ENCODE measurements at regions not wholly inside any gene's neighbourhood (a gene's known extent, or its start where the extent isn't known, plus 50 kb on each side); places are given as distances from the start of the nearest gene placed in this dataset.

DNA sequence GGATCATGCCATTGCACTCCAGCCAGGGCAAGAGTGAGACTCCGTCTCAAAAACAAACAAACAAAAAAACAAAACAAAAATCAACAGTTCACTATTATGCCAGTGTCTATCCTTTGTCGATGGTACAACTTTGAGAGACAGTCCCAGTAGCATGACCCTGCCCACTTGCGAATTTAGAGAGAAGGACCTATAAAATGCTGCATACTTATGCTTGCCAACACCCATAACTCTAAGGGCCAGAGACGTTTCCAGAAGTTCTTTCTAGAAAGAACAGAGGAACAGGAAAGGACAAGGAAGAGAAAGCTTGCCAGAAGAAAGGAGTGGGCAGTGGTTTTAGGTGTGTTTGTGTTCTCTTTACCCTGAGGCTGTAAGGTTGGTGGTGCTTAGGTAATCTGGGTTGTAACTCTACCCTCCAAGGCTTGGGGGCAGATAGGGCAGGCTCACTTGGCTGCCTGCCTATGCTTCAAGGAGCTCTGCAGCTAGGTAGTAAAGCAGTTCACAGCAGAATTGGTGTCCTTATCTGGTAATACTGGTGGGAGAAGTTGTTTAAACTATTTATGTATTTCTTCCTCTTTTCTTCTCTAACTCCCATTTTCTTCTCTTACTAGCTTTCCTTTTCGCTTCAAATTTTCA is 50.6 kb upstream of the SPPL2A start:
- intact Hi-C loops (cut with DNase I) = no loop called here

More for the DNA sequence above, 50.6 kb upstream of the SPPL2A start:
- no peak for DNase-seq (ENCODE audit: extremely low spot score in 2 of 2)
- no peak for TF ChIP-seq CTCF (IDR thresholded peaks at IDR 0.05)
- no peak for TF ChIP-seq POLR2A (IDR thresholded peaks at IDR 0.05)
- no peak for TF ChIP-seq POLR2AphosphoS5 (IDR thresholded peaks at IDR 0.05; ENCODE audit: insufficient read depth in 1 of 2, low read depth in 1 of 2)
- Histone ChIP-seq H3K4me3 (no peak overlapping the region), H3K36me3 (no peaks in the 10 kb centered on the region), H3K9me3 (no peaks in the 10 kb centered on the region), H3K27ac (no peak overlapping the region), H3K27me3 (no peaks in the 10 kb centered on the region), H3K4me1 (no peaks in the 10 kb centered on the region)
